Activated T-helper 1 cell treated with Interleukin-2 at 50 U/mL for 16 hours (primary cell): ENCODE measurements at regions not wholly inside any gene's neighbourhood (a gene's known extent, or its start where the extent isn't known, plus 50 kb on each side); places are given as distances from the start of the nearest gene placed in this dataset.

ENCODE experiments used
- DNase-seq: peaks from one replicate; pipeline ENCODE4 v3.0.0-alpha.2; 2020; ENCODE audit warnings: low read depth

DNA sequence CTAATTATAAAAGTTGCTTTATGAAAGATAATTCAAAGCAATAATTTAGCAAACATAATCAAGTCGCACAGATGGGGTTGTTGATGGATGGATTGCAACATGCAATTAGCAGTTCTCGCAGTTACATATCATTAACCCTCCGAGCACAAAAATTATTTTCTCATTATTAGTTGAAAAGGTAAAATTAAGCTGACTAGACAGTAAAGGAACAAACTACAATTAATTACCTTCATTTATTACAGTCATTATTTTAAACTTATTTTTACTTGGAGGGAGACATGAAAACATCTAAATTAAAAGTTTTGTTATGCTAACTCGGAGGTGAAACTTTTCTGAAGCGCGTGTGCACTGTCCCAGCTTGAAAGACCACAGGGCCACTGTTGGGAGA, 146.9 kb downstream of the PHETA1 start:
- no peak for DNase-seq

DNA sequence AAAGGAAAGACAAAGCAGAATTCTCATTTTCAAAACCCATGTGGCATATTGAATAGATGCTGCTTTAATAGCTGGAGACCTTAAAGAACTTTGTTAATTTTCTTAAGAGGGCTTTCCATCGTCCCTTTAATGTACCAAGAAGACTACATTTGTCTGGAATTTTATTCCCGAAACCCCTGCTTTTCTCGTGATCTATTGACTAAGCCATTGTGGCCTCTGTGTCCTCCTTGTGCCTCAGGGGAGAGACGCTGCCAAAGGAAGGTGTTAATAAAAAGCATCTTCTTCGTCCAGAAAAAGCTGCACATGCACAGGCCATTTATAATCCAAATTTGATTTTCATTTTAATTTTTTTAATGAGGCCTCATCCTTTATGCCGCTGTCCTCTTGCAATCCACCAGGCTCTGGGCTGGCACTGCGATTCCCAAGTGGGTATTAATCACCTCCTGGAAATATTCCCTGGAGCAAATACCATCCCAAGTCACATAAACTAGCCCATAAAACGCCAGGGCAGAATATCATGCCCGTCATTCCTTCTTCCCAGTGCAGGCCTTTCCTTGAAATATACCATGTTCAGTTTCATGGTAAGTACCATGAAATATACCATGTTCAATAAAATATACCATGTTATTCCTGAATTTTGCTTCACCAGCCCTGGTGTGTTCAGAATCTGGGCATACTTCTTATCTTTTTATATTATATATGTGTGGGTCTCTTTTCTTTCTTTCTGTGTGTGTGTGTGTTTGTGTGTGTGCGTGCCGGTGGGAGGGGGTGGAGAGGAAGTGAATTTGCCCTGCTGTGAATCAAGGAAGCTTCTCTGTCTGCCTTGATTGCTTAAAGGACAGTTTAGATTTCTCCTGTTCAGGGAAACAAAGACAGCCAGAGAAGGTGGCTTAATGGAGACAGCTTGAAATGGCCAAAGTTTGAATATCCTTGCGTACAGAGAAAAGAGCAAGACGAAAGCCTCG, 147.6 kb downstream of the PHETA1 start:
- no peak for DNase-seq

DNA sequence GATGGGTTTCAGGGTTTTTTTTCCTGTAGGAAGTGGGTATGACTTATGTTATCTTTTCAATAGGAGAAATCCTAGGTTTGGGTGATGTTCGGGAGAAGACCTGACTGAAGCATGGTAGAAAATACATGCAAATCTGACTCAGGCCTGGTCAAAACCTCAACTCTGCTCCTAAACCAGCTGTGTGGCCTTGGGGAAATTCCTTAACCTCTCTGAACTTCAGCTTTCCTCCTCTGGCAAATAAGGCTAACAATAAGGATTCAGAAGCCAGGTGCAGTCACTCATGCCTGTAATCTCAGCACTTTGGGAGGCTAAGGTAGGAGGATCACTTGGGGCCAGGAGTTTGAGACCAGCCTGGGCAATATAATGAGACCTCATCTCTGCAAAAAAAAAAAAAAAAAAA, 148.5 kb downstream of the PHETA1 start:
- DNase-seq = no peak

DNA sequence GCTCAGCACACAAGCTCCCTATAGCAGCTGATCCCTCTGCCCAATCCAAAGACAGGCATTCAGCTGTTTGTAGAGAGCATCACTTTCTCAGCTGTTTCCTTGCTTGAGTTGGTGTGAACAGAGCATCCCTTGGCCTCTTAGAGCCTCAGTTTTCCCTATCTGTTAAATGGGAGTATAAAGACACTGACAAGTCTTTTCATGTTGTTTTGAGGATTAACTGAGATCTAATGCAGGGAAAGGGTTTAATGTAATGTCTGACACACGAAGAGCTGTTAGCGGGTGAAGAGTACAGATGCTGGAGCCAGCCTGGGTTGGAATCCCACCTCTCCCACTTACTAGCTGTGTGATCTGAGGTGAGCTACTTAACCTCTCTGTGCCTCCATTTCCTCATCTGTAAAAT, 149.5 kb downstream of the PHETA1 start:
- no peak for DNase-seq

DNA sequence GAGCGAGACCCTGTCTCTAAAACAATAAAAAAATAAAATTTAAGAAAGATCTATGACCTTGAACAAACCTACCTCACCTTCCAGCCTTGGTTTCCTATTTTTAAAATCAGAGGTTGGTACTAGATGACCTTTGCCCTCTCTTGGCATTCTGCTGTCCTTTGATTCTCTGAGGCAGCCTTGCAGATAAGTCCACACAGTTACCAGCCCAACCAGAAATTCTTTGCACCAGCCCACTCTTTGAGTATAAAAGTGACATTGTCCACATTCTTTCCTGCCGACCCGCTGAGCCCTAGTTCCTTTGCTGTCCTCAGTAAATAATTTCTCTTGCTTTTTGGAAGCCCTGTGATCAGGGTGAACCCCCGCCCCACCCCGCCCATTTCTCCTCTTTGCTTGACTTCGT, 150.4 kb downstream of the PHETA1 start:
- no peak for DNase-seq

- no peak for DNase-seq
Observed at GRCh38 chr12:111216387-111217159, 152.3 kb downstream of the PHETA1 start.

DNA sequence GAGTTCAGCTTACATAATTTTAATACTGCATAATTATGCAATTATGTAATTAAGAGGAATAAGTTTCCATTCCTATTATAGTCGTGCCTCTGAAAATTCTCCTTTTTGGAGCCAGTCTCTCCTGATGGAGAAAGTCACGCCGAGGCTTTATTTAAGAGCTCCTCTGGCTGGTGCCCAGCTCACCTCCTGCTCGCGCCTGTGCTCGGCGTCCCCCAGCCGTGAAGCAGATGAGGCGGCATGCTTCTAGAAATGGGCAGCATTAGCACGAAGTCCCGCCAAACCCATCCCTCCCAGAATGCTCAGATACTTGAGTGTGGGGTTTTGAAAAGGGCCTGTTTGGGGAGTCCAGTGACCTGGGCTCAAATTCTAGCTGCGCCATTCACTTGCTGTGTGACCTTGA, 153.0 kb downstream of the PHETA1 start:
- DNase-seq = no peak

DNA sequence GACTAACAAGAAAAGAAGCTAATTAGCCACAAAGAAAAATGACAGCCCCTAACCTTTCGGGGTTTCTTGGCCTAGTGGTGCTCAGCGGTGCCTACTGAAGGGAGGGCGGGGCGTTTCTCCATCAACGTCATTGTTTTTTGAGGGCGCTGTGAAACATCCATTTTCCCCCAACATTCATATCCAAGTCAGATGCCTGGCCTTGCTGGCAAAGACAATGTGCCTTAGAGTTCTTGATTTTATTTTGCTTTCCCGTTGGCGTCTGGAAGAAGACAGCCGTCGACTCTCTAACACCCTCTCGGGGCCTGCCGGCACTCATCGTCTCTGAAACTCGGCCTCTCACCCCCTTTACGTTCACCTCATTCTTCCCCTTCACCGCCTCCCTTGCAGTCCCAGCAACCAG, 154.5 kb downstream of the PHETA1 start:
- no peak for DNase-seq

GRCh38 chr12:111213561-111213960, 155.3 kb downstream of the PHETA1 start:
- no peak for DNase-seq

GRCh38 chr12:111212814-111213456, 156.0 kb downstream of the PHETA1 start:
- no peak for DNase-seq

DNA sequence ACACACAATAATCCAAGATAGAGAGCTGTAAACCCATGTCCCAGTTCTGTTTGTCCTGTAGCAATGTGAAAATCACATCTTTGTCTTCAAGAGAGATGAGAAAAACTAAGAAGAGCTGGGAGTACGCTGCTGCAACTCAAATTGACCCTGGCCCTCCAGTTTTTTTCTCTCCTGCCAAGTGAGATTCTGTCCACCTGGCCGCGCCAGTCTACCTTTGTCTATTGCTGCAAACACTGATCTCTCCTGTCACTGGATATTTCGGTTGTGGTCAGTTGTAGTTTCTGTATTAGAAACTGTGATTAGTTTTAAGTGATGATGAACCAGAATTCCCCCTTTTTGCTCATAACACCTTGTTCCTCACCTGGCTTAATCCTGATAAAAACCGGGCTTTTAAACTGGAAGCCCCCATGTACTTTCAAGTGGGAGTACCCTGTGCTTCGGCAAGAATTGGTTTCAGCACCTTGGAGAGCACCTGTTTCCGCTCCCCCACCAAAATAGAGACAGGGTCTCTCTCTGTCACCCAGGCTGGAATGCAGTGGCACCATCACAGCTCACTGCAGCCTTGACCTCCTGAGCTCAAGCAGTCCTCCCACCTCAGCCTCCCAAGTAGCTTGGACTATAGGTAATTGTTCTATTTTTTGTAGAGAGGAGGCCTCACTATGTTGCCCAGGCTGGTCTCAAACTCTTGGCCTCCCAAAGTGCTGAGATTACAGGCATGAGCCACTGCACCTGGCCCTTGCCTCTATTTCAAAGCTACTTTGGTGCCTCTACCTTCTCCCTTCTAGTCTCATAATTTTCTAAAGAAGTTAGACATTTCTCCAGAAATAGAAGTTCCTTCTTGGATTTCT, 156.8 kb downstream of the PHETA1 start:
- DNase-seq = no peak

DNA sequence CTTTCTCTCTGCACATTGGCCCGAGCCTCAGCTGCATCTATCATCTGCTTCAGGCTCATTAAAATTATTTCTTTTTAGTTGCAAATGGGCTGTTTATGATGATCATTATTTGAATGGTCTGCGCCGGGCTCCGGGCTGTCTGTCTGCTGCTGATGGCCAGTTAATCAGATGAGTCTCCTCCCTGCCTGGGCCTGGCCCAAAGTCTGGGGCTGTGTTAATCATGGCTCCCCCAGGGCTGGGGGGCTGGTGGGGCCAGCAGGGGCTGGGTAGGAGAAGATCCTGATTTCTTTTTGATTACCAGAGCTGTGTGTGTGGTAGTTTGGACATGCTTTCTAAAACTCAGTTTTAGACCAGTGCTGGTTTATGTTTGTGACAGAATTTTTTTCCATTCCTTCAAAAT, 159.1 kb downstream of the PHETA1 start:
- no peak for DNase-seq

DNA sequence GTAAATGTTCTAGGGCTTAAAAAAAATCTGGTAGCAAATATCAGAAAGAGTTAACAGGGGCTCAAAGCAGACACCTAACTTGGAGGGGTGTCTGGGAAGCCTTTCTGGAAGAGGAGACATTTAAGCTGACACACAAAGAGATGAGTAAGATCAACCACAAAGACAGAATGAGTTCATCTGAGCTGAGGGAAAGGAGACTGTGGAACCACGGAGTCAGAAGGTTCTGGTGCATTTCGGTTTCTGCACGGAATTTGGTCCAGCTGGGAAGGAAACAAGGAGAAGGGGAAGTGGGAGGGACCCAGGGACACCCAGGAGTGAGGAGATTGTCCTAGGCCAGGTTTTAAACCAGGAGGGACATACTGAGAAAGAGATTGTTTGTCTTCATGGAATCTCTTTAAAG, 161.1 kb downstream of the PHETA1 start:
- no peak for DNase-seq

DNA sequence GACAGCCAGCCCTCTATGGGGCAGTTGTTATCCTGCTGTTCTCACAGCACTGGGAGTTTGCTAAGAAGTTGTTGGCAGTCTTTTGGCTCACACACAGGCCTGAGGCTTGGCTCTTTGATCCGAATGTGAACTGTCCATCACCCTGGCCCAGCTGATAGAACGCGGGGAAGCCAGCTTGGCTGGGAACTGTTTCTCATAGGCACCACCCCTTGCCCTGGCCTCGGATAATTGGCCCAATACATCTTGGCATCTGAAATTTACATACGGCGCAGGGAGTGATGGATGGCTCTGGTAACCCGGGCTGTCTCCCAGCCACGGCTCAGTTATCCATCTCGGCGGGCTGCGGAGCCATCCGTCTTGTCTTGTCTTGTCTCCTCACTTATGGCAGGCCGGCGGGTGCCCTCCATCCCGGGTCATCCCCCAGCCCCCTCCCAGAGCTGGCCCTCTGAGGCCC, 164.1 kb downstream of the PHETA1 start:
- no peak for DNase-seq

DNA sequence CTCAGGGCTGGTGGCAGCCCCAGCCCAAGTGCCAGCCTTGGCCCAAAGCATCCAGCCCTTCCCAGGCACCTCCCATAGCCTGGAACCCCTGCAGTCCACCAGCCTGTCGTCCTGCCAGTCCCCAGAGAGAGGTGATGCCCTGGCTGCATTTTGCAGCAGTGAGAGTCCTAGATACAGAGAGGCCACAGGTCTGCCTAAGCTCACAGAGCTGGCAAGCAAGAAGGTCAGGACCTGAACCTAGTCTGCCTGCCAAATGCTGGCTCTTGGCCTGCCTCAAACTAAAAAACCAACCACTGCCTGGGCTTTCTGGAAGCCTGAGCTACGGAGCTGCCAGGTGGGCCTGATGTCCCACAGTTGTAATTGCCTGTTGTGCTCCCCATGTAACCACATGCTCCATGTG, 164.9 kb downstream of the PHETA1 start:
- DNase-seq = no peak

- DNase-seq = no peak
Observed at GRCh38 chr12:111203446-111203845, 165.4 kb downstream of the PHETA1 start.

DNA sequence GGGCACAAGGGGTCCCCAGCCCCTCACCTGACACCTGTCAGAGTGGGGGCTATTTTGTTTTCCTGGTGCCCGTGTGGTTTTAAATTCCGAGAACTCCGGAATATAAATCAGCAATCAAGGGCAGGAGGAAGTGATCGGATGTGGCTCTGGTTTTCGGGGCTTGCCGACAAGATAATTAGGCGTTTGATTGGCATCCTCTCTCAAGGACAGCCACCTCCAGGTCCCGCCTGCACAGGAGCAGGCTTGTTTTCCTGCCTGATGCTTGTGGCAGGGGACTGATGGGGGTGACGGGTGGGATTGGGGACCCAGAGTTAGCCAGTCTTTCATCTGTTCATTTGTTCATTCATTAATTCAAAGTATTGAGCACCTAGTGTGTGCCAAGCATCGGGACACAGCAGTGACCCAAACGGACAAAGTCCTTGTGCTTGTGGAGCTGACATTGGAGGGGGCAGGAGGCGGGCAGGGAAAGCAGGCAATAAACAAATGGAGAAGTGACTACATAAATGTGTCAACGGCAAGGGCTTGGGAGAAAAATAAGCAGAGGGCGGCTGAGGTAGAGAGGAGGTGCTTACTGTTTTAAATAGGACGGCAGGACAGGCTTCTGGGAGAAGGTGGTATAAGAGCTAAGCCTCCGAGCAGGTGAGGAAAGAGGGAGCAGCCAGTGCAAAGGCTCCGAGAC, 166.5 kb downstream of the PHETA1 start:
- DNase-seq = no peak

GRCh38 chr12:111201495-111202236, 167.2 kb downstream of the PHETA1 start:
- no peak for DNase-seq

DNA sequence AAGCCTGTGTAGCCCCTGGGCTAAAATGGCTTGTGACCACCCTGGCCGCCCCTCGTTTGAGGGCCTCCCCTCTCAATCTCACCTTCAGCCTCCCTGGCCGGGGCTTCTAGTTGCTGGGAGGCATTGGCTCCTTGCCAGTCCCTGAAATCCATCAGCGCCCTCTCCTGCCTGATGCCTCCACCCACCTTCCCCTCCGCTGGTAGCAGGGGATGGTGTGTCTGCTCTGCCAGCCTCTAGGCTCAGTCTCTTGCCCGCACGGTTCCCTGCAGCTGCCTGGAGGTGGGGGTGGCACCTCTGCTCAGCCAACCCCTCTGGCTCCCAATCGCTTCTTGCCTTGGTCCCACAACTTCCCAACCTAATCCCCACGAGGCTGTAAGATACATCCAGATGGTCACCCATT, 167.9 kb downstream of the PHETA1 start:
- no peak for DNase-seq

- no peak for DNase-seq
Observed at GRCh38 chr12:111197376-111197944, 171.4 kb downstream of the PHETA1 start.
